Heart right ventricle (tissue), 16 donors: ENCODE measurements at regions not wholly inside any gene's neighbourhood (a gene's known extent, or its start where the extent isn't known, plus 50 kb on each side); places are given as distances from the start of the nearest gene placed in this dataset.
A peak's percentile ranks its signal among the peaks of the same experiment; 100 is the strongest.

ENCODE experiments used
- ATAC-seq, 8 donors: fragments of 200-7000 bp; cut with Tn5 transposase; one replicate each; pipeline ENCODE4 v1.9.1; 2020; ENCODE audit warnings: mild to moderate bottlenecking in 8 of 8, moderate library complexity in 8 of 8, moderate number of reproducible peaks in 1 of 8
- DNase-seq, 2 donors: peaks; one replicate each; pipeline ENCODE4 v3.0.0-alpha.2; 2020
- H3K27ac ChIP-seq, 10 donors: fragments of 200-600 bp; sonication (generic) in 2 of 10; one replicate each; pipeline versions ENCODE4 v1.5.0 to v1.8.0; 2020 to 2022; ENCODE audit warnings: mild to moderate bottlenecking in 3 of 10
- H3K27me3 ChIP-seq, 7 donors: fragments of 200-600 bp; one replicate each; pipeline ENCODE4 v1.8.0; 2021 to 2022; ENCODE audit warnings: mild to moderate bottlenecking in 2 of 7
- H3K36me3 ChIP-seq, 9 donors: fragments of 200-600 bp; sonication (generic) in 1 of 9; one replicate each; pipeline versions ENCODE4 v1.5.0 to v1.8.0; 2020 to 2022; ENCODE audit warnings: mild to moderate bottlenecking in 2 of 9
- H3K4me1 ChIP-seq, 9 donors: fragments of 200-600 bp; sonication (generic) in 1 of 9; one replicate each; pipeline versions ENCODE4 v1.5.0 to v1.8.0; 2020 to 2022; ENCODE audit warnings: mild to moderate bottlenecking in 4 of 9
- H3K4me3 ChIP-seq, 10 donors: fragments of 200-600 bp; sonication (generic) in 2 of 10; one replicate each; pipeline versions ENCODE4 v1.5.0 to v1.8.0; 2020 to 2022; ENCODE audit warnings: mild to moderate bottlenecking in 7 of 10, moderate library complexity in 2 of 10
- H3K9me3 ChIP-seq, 11 donors: fragments of 200-600 bp in 10 of 11; sonication (generic) in 2 of 11; one replicate each; pipeline versions ENCODE4 v1.5.0 to v1.8.0; 2013 to 2022; ENCODE audit warnings: mild to moderate bottlenecking in 2 of 11, control low read depth in 1 of 11, moderate library complexity in 1 of 11
- CTCF ChIP-seq, 9 donors: fragments of 200-600 bp; sonication (generic) in 2 of 9; IDR thresholded peaks; one replicate each; pipeline versions ENCODE4 v1.5.0 to v1.8.0; 2021 to 2022; ENCODE audit warnings: antibody characterized with exemption in 9 of 9, mild to moderate bottlenecking in 5 of 9, moderate library complexity in 1 of 9
- WGBS, 2 donors: extraction: QIAGEN DNeasy Blood & Tissue Kit; methylation state at CpG; one replicate each; pipeline ENCODE4 v1.1.7; 2013; ENCODE audit warnings: inconsistent platforms in 1 of 2; 5-methylcytosine and 5-hydroxymethylcytosine counted together
- intact Hi-C, 10 donors: fragments of 100-400 bp; cut with DNase I; formaldehyde crosslinking; loops; one replicate each; pipeline versions ENCODE4 v1.11.1 to v1.14.2; 2022
- donor health status: Arrhythmogenic right ventricular cardiomyopathy.
- donor health status: ischemic (EF 13 %, LVEDD 7.1; RV severe dilation, severe dysfunction).
- donor health status: healthy with polysubstance abuse.
- donor health status: DM: no; HTN: yes; CAD: no.
- donor health status: DM: no; HTN: no; CAD: no.
- donor health status: ischemic (EF 25% LVEDD 6.9; RV normal size, moderate dysfunction).
- donor health status: ischemic (EF 25% LVEDD 5.7; RV mildly dilated, moderate dysfunction).
- donor health status: healthy.
- donor health status: DM: yes; HTN: yes; CAD: no.
- donor health status: Ischemic cardiomyopathy.
- donor health status: ischemic (EF 35%, LVEDD 5.7; RV mildly dilated, moderate dysfunction).
- donor health status: nonischemic (EF 11% LVEDD 7.7; RV severe dilation, severe dysfunction).
- donor health status: DM: yes; HTN: yes; CAD: no.
- donor health status: PGD.
- donor health status: ischemic (EF 29% LVEDD 5.4; RV normal size, mild dysfunction).
- donor health status: nonischemic (EF 23%, LVEDD 6.1; RV moderate dilation, normal function).

DNA sequence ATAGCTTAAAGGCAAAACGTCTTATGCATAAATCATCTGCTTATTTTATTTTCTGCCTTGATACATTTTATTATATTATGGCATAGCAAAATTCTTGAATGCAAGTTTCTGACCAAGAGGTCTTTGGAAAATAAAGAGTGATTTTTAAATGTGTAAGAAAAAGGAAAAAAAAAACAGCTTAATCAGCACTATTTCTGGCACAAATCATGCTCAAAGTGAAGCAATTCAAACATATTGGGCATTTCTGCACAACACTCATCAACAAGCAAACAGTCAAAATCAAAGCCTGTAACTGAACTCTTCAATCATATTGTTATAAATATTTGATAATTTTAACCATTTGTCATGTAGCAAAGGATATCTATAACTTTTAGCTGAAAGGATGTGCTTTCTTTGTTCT lies 250.9 kb downstream of the PTPRC start:
- no peak for TF ChIP-seq CTCF (IDR thresholded peaks at IDR 0.05)
- ATAC-seq (no peak), DNase-seq (no peak)
- Histone ChIP-seq H3K4me1 (peaks cover 0 to 44% (median 14%) of the 10 kb centered on the region in 9 donors), H3K27me3 (no peaks in the 10 kb centered on the region), H3K9me3 (no peaks in the 10 kb centered on the region), H3K36me3 (no peaks in the 10 kb centered on the region), H3K4me3 (no peak overlapping the region), H3K27ac (no peak overlapping the region)
- 66 to 78% methylated on average over 1 of the region's 1 CpG for WGBS, 2 donors
- intact Hi-C loops, result loop anchor here in 1 of 10 donors (10.0 kb wide), 1 partner anchor 225 kb away; no protein-coding TSS in a partner anchor

GRCh38 chr1:198890214-198890930 lies 251.5 kb downstream of the PTPRC start:
- ATAC-seq (no peak), DNase-seq (no peak)
- Histone ChIP-seq H3K27ac (no peak overlapping the region), H3K9me3 (no peaks in the 10 kb centered on the region), H3K27me3 (no peaks in the 10 kb centered on the region), H3K4me3 (no peak overlapping the region), H3K36me3 (no peaks in the 10 kb centered on the region), H3K4me1 (peaks cover 0 to 44% (median 14%) of the 10 kb centered on the region in 9 donors)
- intact Hi-C loops, result no loop called here
- 76 to 83% methylated on average over 4 of the region's 4 CpGs for WGBS, 2 donors
- no peak for TF ChIP-seq CTCF (IDR thresholded peaks at IDR 0.05)

DNA sequence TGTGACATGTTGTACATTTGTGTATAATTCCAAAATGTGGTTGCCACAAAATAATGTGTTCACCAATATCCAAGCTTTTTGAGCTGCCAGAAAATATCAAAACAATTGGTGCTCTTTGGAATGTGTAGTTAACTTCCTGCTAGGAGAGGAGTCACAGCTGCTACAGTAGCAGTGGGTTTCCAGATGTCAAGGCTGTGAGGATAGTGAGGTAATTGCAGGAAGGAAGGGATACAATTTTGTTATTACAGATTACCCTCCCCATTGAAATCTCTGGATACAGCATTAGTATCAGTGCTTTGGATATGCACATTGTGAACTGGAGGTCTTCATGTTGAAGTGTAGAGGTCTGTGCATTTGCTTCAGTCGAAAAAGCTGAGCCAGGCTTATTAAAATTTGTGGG lies 253.2 kb downstream of the PTPRC start:
- H3K27ac ChIP-seq, result peak overlapping the region in 7 of 10 donors; percentile 1 to 57 (median 36)
- 42 to 43% methylated on average over 1 of the region's 1 CpG for WGBS, 2 donors
- H3K27me3 ChIP-seq, result no peaks in the 10 kb centered on the region
- no peaks in the 10 kb centered on the region for H3K9me3 ChIP-seq
- no peak for TF ChIP-seq CTCF (IDR thresholded peaks at IDR 0.05)
- no peak overlapping the region for H3K4me3 ChIP-seq
- peak in 7 of 8 donors; percentile 59 to 87 (median 78) for ATAC-seq
- no peak for DNase-seq
- peaks cover 0 to 3% (median 0%) of the 10 kb centered on the region in 9 donors for H3K36me3 ChIP-seq
- peaks cover 0 to 44% (median 14%) of the 10 kb centered on the region in 9 donors for H3K4me1 ChIP-seq
- intact Hi-C loops, result no loop called here

- peaks cover 0 to 44% (median 14%) of the 10 kb centered on the region in 9 donors for H3K4me1 ChIP-seq
- no peak for DNase-seq
- H3K9me3 ChIP-seq, result no peaks in the 10 kb centered on the region
- intact Hi-C loops, result no loop called here
- H3K27me3 ChIP-seq, result no peaks in the 10 kb centered on the region
- WGBS, 2 donors, result 42 to 100% methylated on average over 1 of the region's 1 CpG
- TF ChIP-seq CTCF (IDR thresholded peaks at IDR 0.05), result no peak
- no peak for ATAC-seq
- H3K27ac ChIP-seq, result peak overlapping the region in 2 of 10 donors; percentile 28 to 48
- H3K36me3 ChIP-seq, result peaks cover 0 to 10% (median 0%) of the 10 kb centered on the region in 9 donors
- no peak overlapping the region for H3K4me3 ChIP-seq
Measured at GRCh38 chr1:198893141-198893540, 254.3 kb downstream of the PTPRC start.
